ENCODE measurements at regions not wholly inside any gene's neighbourhood (a gene's known extent, or its start where the extent isn't known, plus 50 kb on each side); places are given as distances from the start of the nearest gene placed in this dataset.

DNA sequence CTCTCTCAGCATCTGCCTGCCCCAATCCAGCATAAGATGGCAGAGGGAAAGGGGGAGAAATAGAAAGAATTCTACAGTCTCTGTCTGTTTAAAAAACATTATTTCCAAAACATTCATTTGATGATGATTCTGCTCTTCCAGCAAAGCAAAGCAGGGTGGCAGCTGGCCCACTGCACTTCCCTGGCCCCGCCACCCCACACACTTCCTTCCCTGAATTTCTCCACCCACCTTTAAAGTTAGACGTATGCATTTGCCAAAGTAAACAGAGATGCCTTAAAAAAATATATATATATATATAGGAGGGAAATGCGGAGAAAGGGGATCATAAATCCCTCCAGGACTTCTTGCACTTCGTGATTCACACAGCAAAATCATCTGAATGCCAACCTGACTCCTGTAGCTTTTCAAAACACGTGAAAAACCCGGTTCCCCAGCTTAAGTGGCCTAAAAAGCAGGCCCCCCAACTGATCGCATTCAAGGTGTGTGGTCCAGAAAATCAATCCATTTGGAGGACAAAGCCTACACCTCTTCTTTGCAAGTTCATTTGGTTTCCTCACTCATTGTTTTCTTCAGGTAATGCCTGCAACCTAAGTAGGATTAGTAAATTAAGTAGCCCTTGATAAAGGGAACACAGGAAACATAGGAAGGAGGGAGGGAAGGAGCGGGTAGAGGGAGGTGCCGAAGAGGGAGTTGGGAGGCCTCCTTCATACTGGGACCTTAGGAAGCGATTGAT is 68.8 kb downstream of the LLPH start (continued):
- no peak for TF ChIP-seq ZHX2 (IDR thresholded peaks at IDR 0.05; ENCODE audit: low read depth)
- no peak for TF ChIP-seq ZHX2 (CRISPR knock-in tag; IDR thresholded peaks at IDR 0.05; ENCODE audit: borderline replicate concordance)
- TF ChIP-seq SYNCRIP (IDR thresholded peaks at IDR 0.05; ENCODE audit: insufficient read depth, low read depth, low read length) = no peak

GRCh38 chr12:66061076-66061475 is 69.5 kb downstream of the LLPH start:
- H3K9ac ChIP-seq (ENCODE audit: insufficient read depth, low read depth, low read length) = no peak overlapping the region
- DNase-seq (ENCODE audit: low spot score) (peak; percentile 16), ATAC-seq (no peak), FAIRE-seq (no peak)
- POLR2A ChIA-PET = no interaction called here
- in situ Hi-C loops (cut with HindIII; ENCODE audit: extremely low pct_ligation_motif_present, low pct_unique_long_range_greater_than_20kb) (no loop called here), intact Hi-C loops (cut with micrococcal nuclease; ENCODE audit: unreplicated experiment) (loop anchor here (10.0 kb wide), 1 partner anchor 56 kb away; no protein-coding TSS in a partner anchor)
- WGBS (ENCODE audit: low lambda C conversion rate) = 65% methylated on average over 3 of the region's 3 CpGs
- CTCF ChIA-PET (ENCODE audit: low intra/inter-chr PET ratio, low total read pairs) = no interaction called here
- no peak overlapping the region for H3K4me3 ChIP-seq (replicated peaks in 1 of 3; ENCODE audit: insufficient read depth in 1 of 3, low read depth in 2 of 3, low read length in 3 of 3)
- no peaks in the 10 kb centered on the region for H3K79me2 ChIP-seq (ENCODE audit: insufficient read depth, low read length)
- H3K27ac ChIP-seq (ENCODE audit: extremely low read length, insufficient read depth, low read length) = no peak overlapping the region
- TF ChIP-seq TEF (CRISPR knock-in tag; IDR thresholded peaks at IDR 0.05) (no peak), ZNF333 (CRISPR knock-in tag; IDR thresholded peaks at IDR 0.05; ENCODE audit: borderline replicate concordance) (no peak), ZNF337 (CRISPR knock-in tag; IDR thresholded peaks at IDR 0.05; ENCODE audit: borderline replicate concordance, low read depth) (no peak), FOXM1 (CRISPR knock-in tag; IDR thresholded peaks at IDR 0.05) (no peak), AHR (CRISPR knock-in tag; IDR thresholded peaks at IDR 0.05) (no peak), CBX5 (CRISPR knock-in tag; IDR thresholded peaks at IDR 0.05; ENCODE audit: borderline replicate concordance) (no peak), CAMTA2 (CRISPR knock-in tag; IDR thresholded peaks at IDR 0.05; ENCODE audit: borderline replicate concordance) (no peak), MLLT10 (CRISPR knock-in tag; IDR thresholded peaks at IDR 0.05) (no peak)
- no TSS peak for BruUV-seq (replicated peaks)
- no peaks in the 10 kb centered on the region for H3K9me3 ChIP-seq (ENCODE audit: low read length)
- H2AFZ ChIP-seq (ENCODE audit: low read length) = no peak overlapping the region
- H3K4me2 ChIP-seq (ENCODE audit: low read depth, low read length) = no peak overlapping the region
- peaks cover 34% of the 10 kb centered on the region for H3K4me1 ChIP-seq (ENCODE audit: insufficient read depth, low read length)
- H4K20me1 ChIP-seq (ENCODE audit: insufficient read depth, low read length) = no peaks in the 10 kb centered on the region
- H3K36me3 ChIP-seq (replicated peaks in 1 of 2; ENCODE audit: control insufficient read depth in 1 of 2, insufficient read depth in 2 of 2, low read length in 2 of 2) = no peaks in the 10 kb centered on the region
- H3K27me3 ChIP-seq (ENCODE audit: control insufficient read depth in 1 of 2, insufficient read depth in 2 of 2, low read length in 2 of 2) = no peaks in the 10 kb centered on the region

Measured in HepG2 (cell line).